GM13976 (cell line): ENCODE measurements at regions not wholly inside any gene's neighbourhood (a gene's known extent, or its start where the extent isn't known, plus 50 kb on each side); places are given as distances from the start of the nearest gene placed in this dataset.

Experiments
- DNase-seq: peaks from one replicate; pipeline ENCODE4 v3.0.0; 2012; ENCODE audit warnings: low spot score
- CTCF ChIP-seq: IDR thresholded peaks from 2 replicates; pipeline ENCODE4 v1.5.1; 2012; ENCODE audit warnings: borderline replicate concordance, mild to moderate bottlenecking; ENCODE audit not compliant: insufficient read depth; ENCODE audit errors: extremely low read depth, missing control alignments, control extremely low read depth
- in situ Hi-C: fragments of 300-500 bp; cut with MboI; formaldehyde crosslinking; loops from one replicate; pipeline ENCODE4 v1.12.0; 2022; ENCODE audit warnings: low sequenced_read_pairs, mixed read lengths, inconsistent platforms; ENCODE audit not compliant: unreplicated experiment

GRCh38 chr6:113630738-113631535 lies 226.2 kb upstream of the MARCKS start:
- TF ChIP-seq CTCF: no peak
- in situ Hi-C loops: loop anchor here (25.0 kb wide), 1 partner anchor 844 kb away; no protein-coding TSS in a partner anchor
- no peak for DNase-seq

- no peak for TF ChIP-seq CTCF
- in situ Hi-C loops: loop anchor here (25.0 kb wide), 1 partner anchor 844 kb away; no protein-coding TSS in a partner anchor
- DNase-seq: no peak
These were observed 225.5 kb upstream of the MARCKS start for GRCh38 chr6:113631666-113632065.

- DNase-seq: no peak
- TF ChIP-seq CTCF: no peak
- in situ Hi-C loops: loop anchor here (25.0 kb wide), 1 partner anchor 845 kb away; no protein-coding TSS in a partner anchor
These were observed 224.8 kb upstream of the MARCKS start for GRCh38 chr6:113632220-113632864.

- TF ChIP-seq CTCF: no peak
- DNase-seq: no peak
These were observed 223.5 kb upstream of the MARCKS start for GRCh38 chr6:113633638-113634037.

GRCh38 chr6:113634352-113635163 lies 222.6 kb upstream of the MARCKS start:
- peak; percentile 32 for DNase-seq
- no peak for TF ChIP-seq CTCF
- in situ Hi-C loops: loop anchor here (25.0 kb wide), 1 partner anchor 847 kb away; no protein-coding TSS in a partner anchor

More at GRCh38 chr6:113633638-113634037, 223.5 kb upstream of the MARCKS start:
- in situ Hi-C loops: loop anchor here (25.0 kb wide), 1 partner anchor 846 kb away; no protein-coding TSS in a partner anchor
